HG03095 (cell line): ENCODE measurements at regions not wholly inside any gene's neighbourhood (a gene's known extent, or its start where the extent isn't known, plus 50 kb on each side); places are given as distances from the start of the nearest gene placed in this dataset.
"Not testable (repeated sequence)": the region's sequence is repeated elsewhere in the genome, so short reads cannot be mapped to it uniquely, and the experiment has no call there.

ENCODE experiments used
- ATAC-seq: cut with Tn5 transposase; IDR thresholded peaks from one replicate; pipeline ENCODE4 v1.9.1; 2021; ENCODE audit warnings: moderate library complexity; ENCODE audit not compliant: unreplicated experiment

GRCh38 chr2:7420530-7420929 is 503.3 kb downstream of the RNF144A start:
- no peak for ATAC-seq

- ATAC-seq: no peak
Observed at GRCh38 chr2:7424481-7424880, 507.3 kb downstream of the RNF144A start.

GRCh38 chr2:7427293-7428060 is 510.3 kb downstream of the RNF144A start:
- no peak for ATAC-seq

- no peak for ATAC-seq
Observed at GRCh38 chr2:7428454-7429204, 511.4 kb downstream of the RNF144A start.

GRCh38 chr2:7429733-7430132 is 512.5 kb downstream of the RNF144A start:
- ATAC-seq: no peak

GRCh38 chr2:7430421-7430868 is 513.2 kb downstream of the RNF144A start:
- no peak for ATAC-seq

- ATAC-seq: peak; percentile 56
Observed at GRCh38 chr2:7430869-7431641, 513.8 kb downstream of the RNF144A start.

GRCh38 chr2:7432436-7432835 is 515.2 kb downstream of the RNF144A start:
- no peak for ATAC-seq

GRCh38 chr2:7436096-7436906 is 519.1 kb downstream of the RNF144A start:
- no peak for ATAC-seq

- ATAC-seq: no peak
Observed at GRCh38 chr2:7437141-7437540, 519.9 kb downstream of the RNF144A start.

- no peak for ATAC-seq
Observed at GRCh38 chr2:7437716-7438632, 520.8 kb downstream of the RNF144A start.

- ATAC-seq: no peak
Observed at GRCh38 chr2:7438855-7439254, 521.6 kb downstream of the RNF144A start.

- ATAC-seq: no peak
Observed at GRCh38 chr2:7440977-7441376, 523.8 kb downstream of the RNF144A start.

- not testable (repeated sequence) for ATAC-seq
Observed at GRCh38 chr2:7441841-7442240, 524.6 kb downstream of the RNF144A start.

- no peak for ATAC-seq
Observed at GRCh38 chr2:7444626-7445025, 527.4 kb downstream of the RNF144A start.

- ATAC-seq: no peak
Observed at GRCh38 chr2:7448578-7449264, 531.5 kb downstream of the RNF144A start.

- ATAC-seq: no peak
Observed at GRCh38 chr2:7449298-7449697, 532.1 kb downstream of the RNF144A start.

GRCh38 chr2:7450188-7450832 is 533.1 kb downstream of the RNF144A start:
- ATAC-seq: no peak

- no peak for ATAC-seq
Observed at GRCh38 chr2:7450833-7451190, 533.6 kb downstream of the RNF144A start.
